GM13977 (cell line): ENCODE measurements at regions not wholly inside any gene's neighbourhood (a gene's known extent, or its start where the extent isn't known, plus 50 kb on each side); places are given as distances from the start of the nearest gene placed in this dataset.

Source experiments
- DNase-seq: peaks from one replicate; pipeline ENCODE4 v3.0.0; 2012; ENCODE audit warnings: low spot score
- in situ Hi-C: fragments of 300-500 bp; cut with MboI; formaldehyde crosslinking; loops from one replicate; pipeline ENCODE4 v1.12.0; 2022; ENCODE audit warnings: low sequenced_read_pairs, low pct_unique_long_range_greater_than_20kb, mixed read lengths, inconsistent platforms; ENCODE audit not compliant: unreplicated experiment
- TF ChIP-seq, protein P1 (sequence below): IDR thresholded peaks from 2 replicates; pipeline ENCODE4 v1.5.1; 2012; ENCODE audit warnings: mild to moderate bottlenecking, control low read depth; ENCODE audit not compliant: insufficient read depth; ENCODE audit errors: extremely low read depth, missing control alignments

- in situ Hi-C loops: no loop called here
- DNase-seq: no peak
- TF ChIP-seq, protein P1, sequence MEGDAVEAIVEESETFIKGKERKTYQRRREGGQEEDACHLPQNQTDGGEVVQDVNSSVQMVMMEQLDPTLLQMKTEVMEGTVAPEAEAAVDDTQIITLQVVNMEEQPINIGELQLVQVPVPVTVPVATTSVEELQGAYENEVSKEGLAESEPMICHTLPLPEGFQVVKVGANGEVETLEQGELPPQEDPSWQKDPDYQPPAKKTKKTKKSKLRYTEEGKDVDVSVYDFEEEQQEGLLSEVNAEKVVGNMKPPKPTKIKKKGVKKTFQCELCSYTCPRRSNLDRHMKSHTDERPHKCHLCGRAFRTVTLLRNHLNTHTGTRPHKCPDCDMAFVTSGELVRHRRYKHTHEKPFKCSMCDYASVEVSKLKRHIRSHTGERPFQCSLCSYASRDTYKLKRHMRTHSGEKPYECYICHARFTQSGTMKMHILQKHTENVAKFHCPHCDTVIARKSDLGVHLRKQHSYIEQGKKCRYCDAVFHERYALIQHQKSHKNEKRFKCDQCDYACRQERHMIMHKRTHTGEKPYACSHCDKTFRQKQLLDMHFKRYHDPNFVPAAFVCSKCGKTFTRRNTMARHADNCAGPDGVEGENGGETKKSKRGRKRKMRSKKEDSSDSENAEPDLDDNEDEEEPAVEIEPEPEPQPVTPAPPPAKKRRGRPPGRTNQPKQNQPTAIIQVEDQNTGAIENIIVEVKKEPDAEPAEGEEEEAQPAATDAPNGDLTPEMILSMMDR: no peak
Measured at GRCh38 chr20:22430746-22431168, 153.6 kb downstream of the FOXA2 start.

- TF ChIP-seq, protein P1: no peak
- DNase-seq: no peak
- in situ Hi-C loops: no loop called here
Measured at GRCh38 chr20:22430154-22430745, 154.1 kb downstream of the FOXA2 start.

GRCh38 chr20:22429175-22430153 lies 154.9 kb downstream of the FOXA2 start:
- in situ Hi-C loops: no loop called here
- TF ChIP-seq, protein P1: no peak
- no peak for DNase-seq

- in situ Hi-C loops: no loop called here
- DNase-seq: no peak
- TF ChIP-seq, protein P1: no peak
Measured at GRCh38 chr20:22428051-22428450, 156.3 kb downstream of the FOXA2 start.

DNA sequence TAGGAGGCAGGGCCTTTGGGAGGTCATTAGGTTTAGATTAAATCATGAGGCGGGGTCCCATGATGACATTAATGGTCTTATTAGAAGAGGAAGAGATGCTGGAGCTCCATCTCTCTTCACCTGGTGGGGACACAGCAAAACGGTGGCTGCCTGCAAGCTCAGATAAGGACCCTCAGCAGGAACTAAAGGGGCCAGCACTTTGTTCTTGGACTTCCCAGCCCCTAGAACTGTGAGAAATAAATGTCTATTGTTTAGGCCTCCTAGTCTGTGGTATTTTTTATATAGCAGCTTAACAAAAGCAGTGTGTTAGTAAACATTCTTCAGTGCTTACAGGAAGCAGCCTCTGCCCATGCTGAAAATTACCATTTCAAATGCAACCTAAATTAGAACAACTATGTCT lies 157.6 kb downstream of the FOXA2 start:
- DNase-seq: no peak
- TF ChIP-seq, protein P1: no peak
- in situ Hi-C loops: no loop called here

GRCh38 chr20:22425344-22426295 lies 158.8 kb downstream of the FOXA2 start:
- in situ Hi-C loops: no loop called here
- no peak for DNase-seq
- TF ChIP-seq, protein P1: no peak
